ENCODE measurements at regions not wholly inside any gene's neighbourhood (a gene's known extent, or its start where the extent isn't known, plus 50 kb on each side); places are given as distances from the start of the nearest gene placed in this dataset.
"Not testable (repeated sequence)": the region's sequence is repeated elsewhere in the genome, so short reads cannot be mapped to it uniquely, and the experiment has no call there.

DNA sequence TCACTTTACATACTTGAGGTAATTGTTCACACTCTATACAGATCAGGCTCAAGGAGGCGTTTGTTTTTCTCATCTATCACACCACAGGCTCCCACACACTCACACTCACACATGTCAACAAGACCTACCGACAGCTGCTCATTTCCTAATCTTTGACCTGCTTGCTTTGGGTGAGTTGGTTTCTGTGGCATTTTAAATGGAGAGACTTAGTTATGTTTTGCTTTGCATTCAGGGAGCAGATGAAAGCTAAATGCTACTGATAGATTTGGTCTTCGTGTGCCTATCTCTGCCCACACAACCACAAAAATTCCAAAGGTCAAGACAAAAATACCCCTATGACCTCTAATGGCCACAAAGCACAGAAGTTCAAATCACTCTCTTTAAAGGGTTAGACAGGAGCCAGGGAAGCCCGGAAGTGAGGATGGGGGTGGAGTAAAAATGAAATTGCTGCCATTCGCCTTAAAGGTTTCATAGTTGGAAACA, 203.5 kb upstream of the G2E3 start:
- POLR2A ChIA-PET, result no interaction called here
- H3K4me3 Mint-ChIP-seq (ENCODE audit: unreplicated experiment), result no peak overlapping the region
- no peaks in the 10 kb centered on the region for H3K27me3 Mint-ChIP-seq (ENCODE audit: insufficient read depth, unreplicated experiment)
- BruUV-seq (replicated peaks), result no TSS peak
- intact Hi-C loops (cut with micrococcal nuclease), result no loop called here
- peaks cover 6% of the 10 kb centered on the region for H3K4me1 Mint-ChIP-seq (ENCODE audit: insufficient read depth, unreplicated experiment)
- TF ChIP-seq, protein P1, sequence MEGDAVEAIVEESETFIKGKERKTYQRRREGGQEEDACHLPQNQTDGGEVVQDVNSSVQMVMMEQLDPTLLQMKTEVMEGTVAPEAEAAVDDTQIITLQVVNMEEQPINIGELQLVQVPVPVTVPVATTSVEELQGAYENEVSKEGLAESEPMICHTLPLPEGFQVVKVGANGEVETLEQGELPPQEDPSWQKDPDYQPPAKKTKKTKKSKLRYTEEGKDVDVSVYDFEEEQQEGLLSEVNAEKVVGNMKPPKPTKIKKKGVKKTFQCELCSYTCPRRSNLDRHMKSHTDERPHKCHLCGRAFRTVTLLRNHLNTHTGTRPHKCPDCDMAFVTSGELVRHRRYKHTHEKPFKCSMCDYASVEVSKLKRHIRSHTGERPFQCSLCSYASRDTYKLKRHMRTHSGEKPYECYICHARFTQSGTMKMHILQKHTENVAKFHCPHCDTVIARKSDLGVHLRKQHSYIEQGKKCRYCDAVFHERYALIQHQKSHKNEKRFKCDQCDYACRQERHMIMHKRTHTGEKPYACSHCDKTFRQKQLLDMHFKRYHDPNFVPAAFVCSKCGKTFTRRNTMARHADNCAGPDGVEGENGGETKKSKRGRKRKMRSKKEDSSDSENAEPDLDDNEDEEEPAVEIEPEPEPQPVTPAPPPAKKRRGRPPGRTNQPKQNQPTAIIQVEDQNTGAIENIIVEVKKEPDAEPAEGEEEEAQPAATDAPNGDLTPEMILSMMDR (IDR thresholded peaks at IDR 0.05; ENCODE audit: unreplicated experiment), result no peak
- H3K27ac Mint-ChIP-seq (ENCODE audit: low read depth, unreplicated experiment), result no peak overlapping the region
- no peak for DNase-seq (ENCODE audit: unreplicated experiment)
- CTCF ChIA-PET, result interaction anchor here (0.8 kb wide), 1 partner anchor 36 kb away, joined by 3 read pairs; no protein-coding TSS in a partner anchor
- H3K9me3 Mint-ChIP-seq (ENCODE audit: unreplicated experiment), result no peaks in the 10 kb centered on the region
- no peaks in the 10 kb centered on the region for H3K36me3 Mint-ChIP-seq (ENCODE audit: insufficient read depth, unreplicated experiment)

DNA sequence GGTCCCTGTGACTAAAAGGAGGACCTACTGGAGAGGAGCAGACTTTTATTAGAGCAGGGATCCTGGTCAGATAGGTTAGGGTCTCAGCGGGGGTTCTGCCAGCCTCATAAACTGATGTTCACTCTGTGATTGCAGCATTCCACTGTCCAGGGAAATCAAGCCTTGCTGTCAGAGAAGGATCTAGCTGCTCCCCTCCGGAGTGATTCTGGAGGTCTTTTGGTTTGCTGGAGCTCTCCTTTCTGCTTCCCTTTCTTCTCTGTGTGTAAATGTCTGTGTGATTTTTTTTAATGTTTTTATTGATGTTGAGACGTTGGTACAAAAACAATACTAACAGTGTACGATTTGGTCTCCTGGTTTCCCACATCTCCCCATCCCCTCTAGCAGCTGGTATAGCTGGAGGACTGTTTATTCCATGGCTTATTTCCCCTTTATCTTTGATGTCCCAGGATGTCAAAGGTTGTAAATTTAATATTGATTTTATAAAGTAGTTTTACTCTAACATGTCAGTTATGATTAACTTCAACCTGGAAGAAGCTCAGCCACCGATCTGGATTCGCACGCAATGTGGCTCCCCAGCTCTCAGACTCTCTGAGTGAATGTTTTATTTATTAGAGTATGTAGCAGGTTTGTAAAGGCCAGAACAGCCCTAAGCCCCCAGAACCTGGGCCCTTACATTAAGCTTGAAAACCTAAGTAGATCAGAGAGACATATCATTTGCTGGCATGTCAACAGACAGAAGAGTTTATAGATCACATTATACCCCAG, 202.3 kb upstream of the G2E3 start:
- H3K36me3 Mint-ChIP-seq (ENCODE audit: insufficient read depth, unreplicated experiment), result no peaks in the 10 kb centered on the region
- intact Hi-C loops (cut with micrococcal nuclease), result no loop called here
- no peak overlapping the region for H3K27ac Mint-ChIP-seq (ENCODE audit: low read depth, unreplicated experiment)
- H3K4me1 Mint-ChIP-seq (ENCODE audit: insufficient read depth, unreplicated experiment), result peaks cover 6% of the 10 kb centered on the region
- TF ChIP-seq, protein P1 (IDR thresholded peaks at IDR 0.05; ENCODE audit: unreplicated experiment), result no peak
- H3K27me3 Mint-ChIP-seq (ENCODE audit: insufficient read depth, unreplicated experiment), result no peaks in the 10 kb centered on the region
- ChIA-PET POLR2A (no interaction called here), CTCF (interaction anchor here (1.1 to 1.3 kb wide), 3 partner anchors 17 to 85 kb away, joined by 3 to 5 read pairs (median 4); no protein-coding TSS in a partner anchor)
- no peak for DNase-seq (ENCODE audit: unreplicated experiment)
- no peaks in the 10 kb centered on the region for H3K9me3 Mint-ChIP-seq (ENCODE audit: unreplicated experiment)
- no TSS peak for BruUV-seq (replicated peaks)
- no peak overlapping the region for H3K4me3 Mint-ChIP-seq (ENCODE audit: unreplicated experiment)

DNA sequence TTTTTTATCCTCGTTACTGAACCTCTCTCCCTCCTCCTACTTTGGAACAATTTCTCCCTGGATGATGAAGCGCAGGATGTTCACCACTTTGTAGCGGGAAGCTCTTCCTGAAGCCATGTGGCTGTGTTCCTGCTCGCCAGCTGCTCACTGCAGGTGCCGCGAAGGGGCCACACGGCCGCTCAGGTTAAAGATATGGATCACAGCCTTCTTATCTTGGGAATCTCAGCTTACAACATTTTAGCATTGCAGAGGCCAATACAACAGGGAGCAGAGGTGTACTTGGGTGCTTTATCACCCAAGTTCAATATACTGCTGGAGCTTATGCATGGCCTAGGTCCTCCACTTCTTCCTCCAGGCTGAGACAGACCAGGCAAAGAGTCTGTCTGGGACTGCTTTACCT, 201.2 kb upstream of the G2E3 start:
- Mint-ChIP-seq H3K9me3 (ENCODE audit: unreplicated experiment) (no peaks in the 10 kb centered on the region), H3K4me1 (ENCODE audit: insufficient read depth, unreplicated experiment) (peaks cover 6% of the 10 kb centered on the region), H3K27me3 (ENCODE audit: insufficient read depth, unreplicated experiment) (no peaks in the 10 kb centered on the region), H3K27ac (ENCODE audit: low read depth, unreplicated experiment) (no peak overlapping the region), H3K4me3 (ENCODE audit: unreplicated experiment) (no peak overlapping the region), H3K36me3 (ENCODE audit: insufficient read depth, unreplicated experiment) (no peaks in the 10 kb centered on the region)
- TF ChIP-seq, protein P1 (IDR thresholded peaks at IDR 0.05; ENCODE audit: unreplicated experiment), result no peak
- no TSS peak for BruUV-seq (replicated peaks)
- ChIA-PET POLR2A (no interaction called here), CTCF (interaction anchor here (0.6 to 1.2 kb wide), 2 partner anchors 47 to 87 kb away, joined by 3 read pairs; no protein-coding TSS in a partner anchor)
- intact Hi-C loops (cut with micrococcal nuclease), result no loop called here
- no peak for DNase-seq (ENCODE audit: unreplicated experiment)

DNA sequence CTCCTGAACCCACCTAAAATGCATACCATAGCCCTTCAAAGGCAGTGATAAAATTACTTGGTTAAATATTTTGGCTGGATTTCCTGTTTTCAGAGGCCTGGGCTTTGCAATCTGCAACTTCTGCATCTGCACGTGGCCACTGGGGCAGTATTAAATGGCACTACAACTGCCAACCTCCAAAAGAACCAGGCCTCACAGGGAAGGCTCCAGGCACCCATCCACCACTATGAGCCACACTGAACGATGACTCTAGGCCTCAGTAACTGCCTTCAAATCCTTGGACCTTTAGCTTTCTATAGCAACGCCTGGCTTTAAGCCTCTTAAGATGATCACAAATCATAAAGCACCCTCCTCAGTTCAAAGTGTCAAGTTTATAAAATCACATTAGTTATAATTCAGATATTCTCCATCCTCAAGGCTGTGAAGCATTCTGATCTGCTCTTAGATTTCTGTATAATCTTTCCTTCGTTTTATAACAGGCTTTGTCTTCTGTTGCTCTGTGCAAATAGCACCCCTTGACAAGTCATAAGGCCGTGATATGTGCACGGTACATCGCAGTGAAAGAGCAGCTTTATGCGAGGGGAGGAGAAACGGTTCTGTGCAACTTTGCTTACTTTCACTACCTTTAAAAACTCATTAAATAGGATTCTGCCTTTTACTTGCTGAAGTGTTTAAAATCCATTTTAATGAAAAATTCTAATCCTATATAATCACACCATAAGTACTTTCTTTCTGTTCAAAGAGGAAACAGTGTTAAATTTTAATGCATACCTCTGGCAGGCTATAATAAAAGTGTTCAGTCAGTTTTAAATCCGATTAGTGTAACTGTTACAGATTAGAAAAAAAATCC, 196.4 kb upstream of the G2E3 start:
- Mint-ChIP-seq H3K36me3 (ENCODE audit: insufficient read depth, unreplicated experiment) (peaks cover 6% of the 10 kb centered on the region), H3K27ac (ENCODE audit: low read depth, unreplicated experiment) (no peak overlapping the region), H3K9me3 (ENCODE audit: unreplicated experiment) (no peaks in the 10 kb centered on the region), H3K27me3 (ENCODE audit: insufficient read depth, unreplicated experiment) (no peaks in the 10 kb centered on the region), H3K4me1 (ENCODE audit: insufficient read depth, unreplicated experiment) (no peaks in the 10 kb centered on the region), H3K4me3 (ENCODE audit: unreplicated experiment) (no peak overlapping the region)
- intact Hi-C loops (cut with micrococcal nuclease), result no loop called here
- BruUV-seq (replicated peaks), result no TSS peak
- no peak for DNase-seq (ENCODE audit: unreplicated experiment)
- CTCF ChIA-PET, result interaction anchor here (2.0 kb wide), 1 partner anchor 12 kb away, joined by 13 read pairs; no protein-coding TSS in a partner anchor
- TF ChIP-seq, protein P1 (IDR thresholded peaks at IDR 0.05; ENCODE audit: unreplicated experiment), result no peak
- POLR2A ChIA-PET, result no interaction called here

DNA sequence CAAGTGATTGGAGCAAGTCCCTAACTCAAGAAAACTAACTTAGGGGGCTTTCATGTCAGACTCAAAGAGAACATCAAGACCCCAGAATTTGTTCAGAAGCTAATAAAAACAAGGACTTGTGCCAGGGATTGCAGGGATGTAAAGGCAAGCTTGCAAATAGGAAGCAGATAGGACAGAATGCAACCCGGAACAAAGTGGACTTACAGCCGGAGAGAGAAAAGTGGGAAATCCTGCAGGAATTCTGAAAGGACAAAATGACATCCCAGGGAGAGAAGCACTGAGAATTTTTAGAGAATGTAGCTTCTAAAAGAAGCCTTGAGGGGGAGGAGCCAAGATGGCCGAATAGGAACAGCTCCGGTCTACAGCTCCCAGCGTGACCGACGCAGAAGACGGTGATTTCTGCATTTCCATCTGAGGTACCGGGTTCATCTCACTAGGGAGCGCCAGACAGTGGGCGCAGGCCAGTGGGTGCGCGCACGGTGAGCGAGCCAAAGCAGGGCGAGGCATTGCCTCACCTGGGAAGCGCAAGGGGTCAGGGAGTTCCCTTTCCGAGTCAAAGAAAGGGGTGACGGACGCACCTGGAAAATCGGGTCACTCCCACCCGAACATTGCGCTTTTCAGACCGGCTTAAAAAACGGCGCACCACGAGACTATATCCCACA, 195.6 kb upstream of the G2E3 start:
- CTCF ChIA-PET; H3K4me3 Mint-ChIP-seq (ENCODE audit: unreplicated experiment): not testable (repeated sequence)

More for the DNA sequence above, 195.6 kb upstream of the G2E3 start:
- H3K4me1 Mint-ChIP-seq (ENCODE audit: insufficient read depth, unreplicated experiment); POLR2A ChIA-PET; DNase-seq (ENCODE audit: unreplicated experiment); H3K27me3 Mint-ChIP-seq (ENCODE audit: insufficient read depth, unreplicated experiment); H3K36me3 Mint-ChIP-seq (ENCODE audit: insufficient read depth, unreplicated experiment); H3K9me3 Mint-ChIP-seq (ENCODE audit: unreplicated experiment); H3K27ac Mint-ChIP-seq (ENCODE audit: low read depth, unreplicated experiment); intact Hi-C loops (cut with micrococcal nuclease); BruUV-seq (replicated peaks): not testable (repeated sequence)
